Liver (tissue), 8 donors: ENCODE measurements at regions not wholly inside any gene's neighbourhood (a gene's known extent, or its start where the extent isn't known, plus 50 kb on each side); places are given as distances from the start of the nearest gene placed in this dataset.

ENCODE experiments used
- DNase-seq: peaks from one replicate; pipeline ENCODE4 v3.0.0-alpha.2; 2017; ENCODE audit warnings: low spot score
- H3K27ac ChIP-seq, 2 donors: one replicate each; pipeline ENCODE4 v1.7.0; 2013; ENCODE audit warnings: inconsistent platforms in 2 of 2, low read length in 2 of 2, control low read depth in 1 of 2, low read depth in 1 of 2, mild to moderate bottlenecking in 1 of 2
- H3K27me3 ChIP-seq, 4 donors: one replicate each; pipeline versions ENCODE4 v1.6.1 to v1.7.0; 2013; ENCODE audit warnings: low read length in 3 of 4, inconsistent platforms in 1 of 4, mild to moderate bottlenecking in 1 of 4, moderate library complexity in 1 of 4; ENCODE audit not compliant: control insufficient read depth in 4 of 4, insufficient read depth in 4 of 4
- H3K36me3 ChIP-seq, 4 donors: one replicate each; pipeline versions ENCODE4 v1.6.1 to v1.7.0; 2013; ENCODE audit warnings: low read length in 3 of 4, mild to moderate bottlenecking in 3 of 4, low read depth in 1 of 4, moderate library complexity in 1 of 4; ENCODE audit not compliant: control insufficient read depth in 4 of 4, insufficient read depth in 3 of 4
- H3K4me1 ChIP-seq, 4 donors: one replicate each; pipeline versions ENCODE4 v1.6.1 to v1.7.0; 2013; ENCODE audit warnings: low read length in 3 of 4, mild to moderate bottlenecking in 3 of 4, moderate library complexity in 1 of 4; ENCODE audit not compliant: control insufficient read depth in 4 of 4, insufficient read depth in 4 of 4
- H3K4me3 ChIP-seq, 3 donors: one replicate each; pipeline versions ENCODE4 v1.6.1 to v1.7.0; 2013; ENCODE audit warnings: low read length in 3 of 3, control low read depth in 1 of 3, low read depth in 1 of 3, mild to moderate bottlenecking in 1 of 3
- H3K9ac ChIP-seq, 2 donors: one replicate each; pipeline ENCODE4 v1.7.0; 2013; ENCODE audit warnings: low read length in 2 of 2, mild to moderate bottlenecking in 2 of 2, moderate library complexity in 2 of 2, control low read depth in 1 of 2, low read depth in 1 of 2
- H3K9me3 ChIP-seq, 4 donors: one replicate each; pipeline versions ENCODE4 v1.6.1 to v1.7.0; 2013; ENCODE audit warnings: low read length in 3 of 4; ENCODE audit not compliant: control insufficient read depth in 4 of 4
- EGR1 ChIP-seq, 2 donors: IDR thresholded peaks; 2 replicates each; pipeline ENCODE4 v1.6.1; 2016 to 2018; ENCODE audit warnings: antibody characterized with exemption in 2 of 2, low read depth in 2 of 2
- FOXA1 ChIP-seq: IDR thresholded peaks from 2 replicates; pipeline ENCODE4 v1.6.1; 2016; ENCODE audit warnings: antibody characterized with exemption
- FOXA2 ChIP-seq: IDR thresholded peaks from 2 replicates; pipeline ENCODE4 v1.6.1; 2016; ENCODE audit warnings: antibody characterized with exemption
- GABPA ChIP-seq, 2 donors: IDR thresholded peaks in 1 of 2; conservative IDR thresholded peaks in 1 of 2; 2 replicates each; pipeline ENCODE4 v1.6.1; 2016; ENCODE audit warnings: antibody characterized with exemption in 2 of 2, mild to moderate bottlenecking in 1 of 2, moderate library complexity in 1 of 2
- HNF4A ChIP-seq, 2 donors: conservative IDR thresholded peaks; 2 replicates each; pipeline ENCODE4 v1.6.1; 2016; ENCODE audit warnings: antibody characterized with exemption in 2 of 2, mild to moderate bottlenecking in 2 of 2
- HNF4G ChIP-seq: IDR thresholded peaks from 2 replicates; pipeline ENCODE4 v1.6.1; 2016; ENCODE audit warnings: antibody characterized with exemption
- JUND ChIP-seq, 2 donors: IDR thresholded peaks; 2 replicates each; pipeline ENCODE4 v1.6.1; 2016; ENCODE audit warnings: antibody characterized with exemption in 2 of 2
- NR2F2 ChIP-seq: IDR thresholded peaks from 2 replicates; pipeline ENCODE4 v1.6.1; 2016; ENCODE audit warnings: antibody characterized with exemption
- RAD21 ChIP-seq, 2 donors: IDR thresholded peaks; 2 replicates each; pipeline ENCODE4 v1.6.1; 2016; ENCODE audit warnings: antibody characterized with exemption in 2 of 2, mild to moderate bottlenecking in 2 of 2
- RXRA ChIP-seq, 2 donors: IDR thresholded peaks; 2 replicates each; pipeline ENCODE4 v1.6.1; 2017 to 2018; ENCODE audit warnings: antibody characterized with exemption in 2 of 2, mild to moderate bottlenecking in 1 of 2
- SP1 ChIP-seq: IDR thresholded peaks from 2 replicates; pipeline ENCODE4 v1.6.1; 2018; ENCODE audit warnings: antibody characterized with exemption, mild to moderate bottlenecking
- TAF1 ChIP-seq: conservative IDR thresholded peaks from 2 replicates; pipeline ENCODE4 v1.6.1; 2016; ENCODE audit warnings: antibody characterized with exemption, mild to moderate bottlenecking
- YY1 ChIP-seq: IDR thresholded peaks from 2 replicates; pipeline ENCODE4 v1.6.1; 2016; ENCODE audit warnings: antibody characterized with exemption, mild to moderate bottlenecking
- WGBS: extraction: QIAGEN DNeasy Blood & Tissue Kit; methylation state at CpG from one replicate; pipeline ENCODE4 v1.1.7; 2013; 5-methylcytosine and 5-hydroxymethylcytosine counted together
- TF ChIP-seq, protein P1 (sequence below): IDR thresholded peaks from 2 replicates; pipeline ENCODE4 v1.6.1; 2016; ENCODE audit warnings: antibody characterized with exemption
- TF ChIP-seq, protein P2 (sequence below): IDR thresholded peaks from 2 replicates; pipeline ENCODE4 v1.6.1; 2016; ENCODE audit warnings: antibody characterized with exemption, mild to moderate bottlenecking
- TF ChIP-seq, protein P3 (sequence below): IDR thresholded peaks from 2 replicates; pipeline ENCODE4 v1.6.1; 2016; ENCODE audit warnings: antibody characterized with exemption
- TF ChIP-seq, protein P4 (sequence below): IDR thresholded peaks from 2 replicates; pipeline ENCODE4 v1.6.1; 2016; ENCODE audit warnings: antibody characterized with exemption
- TF ChIP-seq, protein P5 (sequence below): fragments of 150-350 bp; IDR thresholded peaks from 2 replicates; pipeline ENCODE4 v1.5.1; 2017; ENCODE audit warnings: improper control_type of control experiment, low read depth, low read length; ENCODE audit not compliant: missing input control
- donor health status: healthy.
- donor health status: healthy.
- donor health status: healthy.
- donor health status: healthy.
- donor health status: healthy.

DNA sequence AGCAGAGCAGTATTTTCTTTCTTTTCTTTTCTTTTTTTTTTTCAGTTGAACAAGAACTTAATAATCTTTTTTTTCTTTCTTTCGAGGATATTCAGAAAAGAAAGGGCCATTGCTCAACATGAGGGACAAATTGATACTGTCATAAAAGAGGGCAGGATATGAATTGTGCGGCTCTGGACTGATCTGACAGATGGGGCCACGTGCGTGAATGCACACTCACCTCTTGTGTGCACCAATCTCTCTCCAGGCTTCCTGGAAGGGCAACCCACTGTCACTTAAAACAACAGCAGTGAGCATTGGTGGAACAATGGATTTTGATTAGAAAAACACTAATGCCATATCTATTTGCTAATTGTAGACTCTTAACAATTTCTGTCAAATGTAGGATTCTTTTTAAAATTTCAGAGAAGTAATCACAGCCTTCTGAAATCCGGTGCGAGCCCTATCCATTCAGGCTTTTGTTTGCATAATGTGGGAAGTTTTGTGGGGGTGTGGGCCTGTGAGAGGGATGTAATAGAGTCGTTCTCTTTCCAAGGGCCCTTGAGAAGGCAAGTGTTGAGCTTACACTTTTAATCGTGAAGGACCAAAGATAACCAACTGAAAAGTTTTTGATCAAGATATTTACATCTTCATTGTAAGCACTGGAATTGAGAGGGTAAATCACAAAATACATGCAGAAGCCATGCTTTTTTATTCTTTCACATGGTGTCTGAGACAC, 298.8 kb downstream of the SP3 start:
- H3K27ac ChIP-seq: no peak overlapping the region
- H3K4me1 ChIP-seq: no peaks in the 10 kb centered on the region
- no peaks in the 10 kb centered on the region for H3K36me3 ChIP-seq
- no peak overlapping the region for H3K4me3 ChIP-seq
- 65% methylated on average over 8 of the region's 8 CpGs for WGBS
- H3K27me3 ChIP-seq: peaks cover 0 to 10% (median 0%) of the 10 kb centered on the region in 4 donors
- H3K9ac ChIP-seq: no peak overlapping the region
- no peak for TF ChIP-seq HNF4A (conservative IDR thresholded peaks at IDR 0.05)
- TF ChIP-seq, protein P1, sequence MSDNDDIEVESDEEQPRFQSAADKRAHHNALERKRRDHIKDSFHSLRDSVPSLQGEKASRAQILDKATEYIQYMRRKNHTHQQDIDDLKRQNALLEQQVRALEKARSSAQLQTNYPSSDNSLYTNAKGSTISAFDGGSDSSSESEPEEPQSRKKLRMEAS: no peak
- TF ChIP-seq FOXA2: no peak
- no peak for TF ChIP-seq RXRA (IDR thresholded peaks at IDR 0.05)
- TF ChIP-seq RAD21 (IDR thresholded peaks at IDR 0.05): no peak
- no peak for TF ChIP-seq TAF1
- TF ChIP-seq YY1: no peak
- no peak for TF ChIP-seq NR2F2
- TF ChIP-seq, protein P2, sequence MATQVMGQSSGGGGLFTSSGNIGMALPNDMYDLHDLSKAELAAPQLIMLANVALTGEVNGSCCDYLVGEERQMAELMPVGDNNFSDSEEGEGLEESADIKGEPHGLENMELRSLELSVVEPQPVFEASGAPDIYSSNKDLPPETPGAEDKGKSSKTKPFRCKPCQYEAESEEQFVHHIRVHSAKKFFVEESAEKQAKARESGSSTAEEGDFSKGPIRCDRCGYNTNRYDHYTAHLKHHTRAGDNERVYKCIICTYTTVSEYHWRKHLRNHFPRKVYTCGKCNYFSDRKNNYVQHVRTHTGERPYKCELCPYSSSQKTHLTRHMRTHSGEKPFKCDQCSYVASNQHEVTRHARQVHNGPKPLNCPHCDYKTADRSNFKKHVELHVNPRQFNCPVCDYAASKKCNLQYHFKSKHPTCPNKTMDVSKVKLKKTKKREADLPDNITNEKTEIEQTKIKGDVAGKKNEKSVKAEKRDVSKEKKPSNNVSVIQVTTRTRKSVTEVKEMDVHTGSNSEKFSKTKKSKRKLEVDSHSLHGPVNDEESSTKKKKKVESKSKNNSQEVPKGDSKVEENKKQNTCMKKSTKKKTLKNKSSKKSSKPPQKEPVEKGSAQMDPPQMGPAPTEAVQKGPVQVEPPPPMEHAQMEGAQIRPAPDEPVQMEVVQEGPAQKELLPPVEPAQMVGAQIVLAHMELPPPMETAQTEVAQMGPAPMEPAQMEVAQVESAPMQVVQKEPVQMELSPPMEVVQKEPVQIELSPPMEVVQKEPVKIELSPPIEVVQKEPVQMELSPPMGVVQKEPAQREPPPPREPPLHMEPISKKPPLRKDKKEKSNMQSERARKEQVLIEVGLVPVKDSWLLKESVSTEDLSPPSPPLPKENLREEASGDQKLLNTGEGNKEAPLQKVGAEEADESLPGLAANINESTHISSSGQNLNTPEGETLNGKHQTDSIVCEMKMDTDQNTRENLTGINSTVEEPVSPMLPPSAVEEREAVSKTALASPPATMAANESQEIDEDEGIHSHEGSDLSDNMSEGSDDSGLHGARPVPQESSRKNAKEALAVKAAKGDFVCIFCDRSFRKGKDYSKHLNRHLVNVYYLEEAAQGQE: no peak
- TF ChIP-seq, protein P3, sequence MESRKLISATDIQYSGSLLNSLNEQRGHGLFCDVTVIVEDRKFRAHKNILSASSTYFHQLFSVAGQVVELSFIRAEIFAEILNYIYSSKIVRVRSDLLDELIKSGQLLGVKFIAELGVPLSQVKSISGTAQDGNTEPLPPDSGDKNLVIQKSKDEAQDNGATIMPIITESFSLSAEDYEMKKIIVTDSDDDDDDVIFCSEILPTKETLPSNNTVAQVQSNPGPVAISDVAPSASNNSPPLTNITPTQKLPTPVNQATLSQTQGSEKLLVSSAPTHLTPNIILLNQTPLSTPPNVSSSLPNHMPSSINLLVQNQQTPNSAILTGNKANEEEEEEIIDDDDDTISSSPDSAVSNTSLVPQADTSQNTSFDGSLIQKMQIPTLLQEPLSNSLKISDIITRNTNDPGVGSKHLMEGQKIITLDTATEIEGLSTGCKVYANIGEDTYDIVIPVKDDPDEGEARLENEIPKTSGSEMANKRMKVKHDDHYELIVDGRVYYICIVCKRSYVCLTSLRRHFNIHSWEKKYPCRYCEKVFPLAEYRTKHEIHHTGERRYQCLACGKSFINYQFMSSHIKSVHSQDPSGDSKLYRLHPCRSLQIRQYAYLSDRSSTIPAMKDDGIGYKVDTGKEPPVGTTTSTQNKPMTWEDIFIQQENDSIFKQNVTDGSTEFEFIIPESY: no peak
- TF ChIP-seq GABPA (IDR thresholded peaks at IDR 0.05 in 1 of 2, conservative IDR thresholded peaks at IDR 0.05 in 1 of 2): no peak
- TF ChIP-seq, protein P4, sequence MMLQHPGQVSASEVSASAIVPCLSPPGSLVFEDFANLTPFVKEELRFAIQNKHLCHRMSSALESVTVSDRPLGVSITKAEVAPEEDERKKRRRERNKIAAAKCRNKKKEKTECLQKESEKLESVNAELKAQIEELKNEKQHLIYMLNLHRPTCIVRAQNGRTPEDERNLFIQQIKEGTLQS: no peak
- TF ChIP-seq FOXA1: no peak
- TF ChIP-seq JUND (IDR thresholded peaks at IDR 0.05): no peak
- TF ChIP-seq HNF4G: no peak
- TF ChIP-seq, protein P5, sequence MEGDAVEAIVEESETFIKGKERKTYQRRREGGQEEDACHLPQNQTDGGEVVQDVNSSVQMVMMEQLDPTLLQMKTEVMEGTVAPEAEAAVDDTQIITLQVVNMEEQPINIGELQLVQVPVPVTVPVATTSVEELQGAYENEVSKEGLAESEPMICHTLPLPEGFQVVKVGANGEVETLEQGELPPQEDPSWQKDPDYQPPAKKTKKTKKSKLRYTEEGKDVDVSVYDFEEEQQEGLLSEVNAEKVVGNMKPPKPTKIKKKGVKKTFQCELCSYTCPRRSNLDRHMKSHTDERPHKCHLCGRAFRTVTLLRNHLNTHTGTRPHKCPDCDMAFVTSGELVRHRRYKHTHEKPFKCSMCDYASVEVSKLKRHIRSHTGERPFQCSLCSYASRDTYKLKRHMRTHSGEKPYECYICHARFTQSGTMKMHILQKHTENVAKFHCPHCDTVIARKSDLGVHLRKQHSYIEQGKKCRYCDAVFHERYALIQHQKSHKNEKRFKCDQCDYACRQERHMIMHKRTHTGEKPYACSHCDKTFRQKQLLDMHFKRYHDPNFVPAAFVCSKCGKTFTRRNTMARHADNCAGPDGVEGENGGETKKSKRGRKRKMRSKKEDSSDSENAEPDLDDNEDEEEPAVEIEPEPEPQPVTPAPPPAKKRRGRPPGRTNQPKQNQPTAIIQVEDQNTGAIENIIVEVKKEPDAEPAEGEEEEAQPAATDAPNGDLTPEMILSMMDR: no peak
- no peak for TF ChIP-seq SP1
- no peak for TF ChIP-seq EGR1 (IDR thresholded peaks at IDR 0.05; ENCODE audit: low read depth in 2 of 2)
- H3K9me3 ChIP-seq: no peaks in the 10 kb centered on the region
- no peak for DNase-seq
